ENCODE measurements at regions not wholly inside any gene's neighbourhood (a gene's known extent, or its start where the extent isn't known, plus 50 kb on each side); places are given as distances from the start of the nearest gene placed in this dataset.

DNA sequence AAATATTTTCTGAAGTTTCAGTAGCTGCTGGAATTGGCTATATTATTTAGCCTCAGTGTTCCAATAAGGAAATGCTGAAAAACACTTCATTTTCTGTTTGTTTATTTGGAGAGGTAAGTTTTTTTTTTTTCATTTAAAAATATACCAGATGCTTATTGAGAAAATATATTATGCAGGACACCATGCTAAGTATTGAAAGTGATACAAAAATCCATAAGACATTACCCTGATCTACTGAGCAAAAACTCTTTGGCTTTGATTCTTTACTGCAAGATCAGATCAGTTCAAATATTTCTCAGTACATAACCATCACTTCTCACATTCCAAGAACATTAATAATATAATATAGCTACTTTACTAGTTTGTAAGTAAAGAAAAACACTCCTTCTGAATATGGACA is 123.4 kb upstream of the PACRGL start:
- no peak for DNase-seq (ENCODE audit: low read depth, low spot score)
- no peaks in the 10 kb centered on the region for H3K36me3 Mint-ChIP-seq (ENCODE audit: low read depth)
- H3K4me1 Mint-ChIP-seq = peaks cover 22% of the 10 kb centered on the region
- TF ChIP-seq, protein P1, sequence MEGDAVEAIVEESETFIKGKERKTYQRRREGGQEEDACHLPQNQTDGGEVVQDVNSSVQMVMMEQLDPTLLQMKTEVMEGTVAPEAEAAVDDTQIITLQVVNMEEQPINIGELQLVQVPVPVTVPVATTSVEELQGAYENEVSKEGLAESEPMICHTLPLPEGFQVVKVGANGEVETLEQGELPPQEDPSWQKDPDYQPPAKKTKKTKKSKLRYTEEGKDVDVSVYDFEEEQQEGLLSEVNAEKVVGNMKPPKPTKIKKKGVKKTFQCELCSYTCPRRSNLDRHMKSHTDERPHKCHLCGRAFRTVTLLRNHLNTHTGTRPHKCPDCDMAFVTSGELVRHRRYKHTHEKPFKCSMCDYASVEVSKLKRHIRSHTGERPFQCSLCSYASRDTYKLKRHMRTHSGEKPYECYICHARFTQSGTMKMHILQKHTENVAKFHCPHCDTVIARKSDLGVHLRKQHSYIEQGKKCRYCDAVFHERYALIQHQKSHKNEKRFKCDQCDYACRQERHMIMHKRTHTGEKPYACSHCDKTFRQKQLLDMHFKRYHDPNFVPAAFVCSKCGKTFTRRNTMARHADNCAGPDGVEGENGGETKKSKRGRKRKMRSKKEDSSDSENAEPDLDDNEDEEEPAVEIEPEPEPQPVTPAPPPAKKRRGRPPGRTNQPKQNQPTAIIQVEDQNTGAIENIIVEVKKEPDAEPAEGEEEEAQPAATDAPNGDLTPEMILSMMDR (conservative IDR thresholded peaks at IDR 0.05) = no peak
- H3K4me3 Mint-ChIP-seq = no peak overlapping the region
- no peaks in the 10 kb centered on the region for H3K9me3 Mint-ChIP-seq
- H3K27me3 Mint-ChIP-seq (ENCODE audit: low read depth) = no peaks in the 10 kb centered on the region
- H3K27ac Mint-ChIP-seq (ENCODE audit: unreplicated experiment) = no peak overlapping the region

DNA sequence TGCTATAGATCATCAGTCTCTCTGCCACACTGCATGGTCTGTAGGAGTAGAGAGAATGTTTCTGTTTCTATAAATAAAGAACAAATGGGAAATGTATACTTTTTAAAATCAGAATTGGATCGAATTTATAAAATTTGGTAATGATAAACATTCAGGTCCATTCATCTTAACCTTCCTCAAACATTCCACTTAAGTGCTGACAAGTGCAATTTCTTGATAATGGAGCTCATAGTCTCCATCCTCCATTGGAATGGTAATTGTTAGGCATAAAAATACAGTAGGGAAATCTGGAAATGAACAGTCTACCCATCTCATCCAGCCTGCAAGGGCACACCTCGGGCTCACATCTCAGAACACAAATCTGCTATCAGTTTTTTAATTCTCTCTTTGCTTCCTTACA is 122.6 kb upstream of the PACRGL start:
- H3K27ac Mint-ChIP-seq (ENCODE audit: unreplicated experiment) = no peak overlapping the region
- DNase-seq (ENCODE audit: low read depth, low spot score) = no peak
- H3K27me3 Mint-ChIP-seq (ENCODE audit: low read depth) = no peaks in the 10 kb centered on the region
- no peaks in the 10 kb centered on the region for H3K9me3 Mint-ChIP-seq
- no peak overlapping the region for H3K4me3 Mint-ChIP-seq
- no peaks in the 10 kb centered on the region for H3K36me3 Mint-ChIP-seq (ENCODE audit: low read depth)
- H3K4me1 Mint-ChIP-seq = peaks cover 18% of the 10 kb centered on the region
- TF ChIP-seq, protein P1 (conservative IDR thresholded peaks at IDR 0.05) = no peak

DNA sequence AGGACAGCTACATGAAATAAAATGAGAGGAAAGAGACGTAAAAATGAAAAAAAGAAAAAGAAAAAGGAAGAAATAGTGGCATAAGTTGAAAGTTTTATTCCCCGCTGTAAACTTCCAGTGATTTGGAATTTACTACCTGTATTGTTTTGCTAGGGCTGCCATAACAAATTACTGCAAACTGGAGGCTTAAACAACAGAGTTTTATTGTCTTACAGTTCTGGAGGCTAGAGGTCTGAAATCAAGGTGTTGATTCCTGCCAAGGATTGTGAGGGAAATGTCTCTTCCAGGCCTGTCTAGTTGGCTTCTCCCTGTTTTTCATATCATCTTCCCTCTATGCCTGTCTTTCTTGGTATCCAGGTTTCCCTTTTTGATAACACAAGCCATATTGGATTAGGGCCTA is 119.4 kb upstream of the PACRGL start:
- Mint-ChIP-seq H3K4me3 (no peak overlapping the region), H3K27me3 (ENCODE audit: low read depth) (no peaks in the 10 kb centered on the region), H3K4me1 (no peaks in the 10 kb centered on the region), H3K27ac (ENCODE audit: unreplicated experiment) (no peak overlapping the region), H3K36me3 (ENCODE audit: low read depth) (no peaks in the 10 kb centered on the region), H3K9me3 (no peaks in the 10 kb centered on the region)
- TF ChIP-seq, protein P1 (conservative IDR thresholded peaks at IDR 0.05) = no peak
- no peak for DNase-seq (ENCODE audit: low read depth, low spot score)

DNA sequence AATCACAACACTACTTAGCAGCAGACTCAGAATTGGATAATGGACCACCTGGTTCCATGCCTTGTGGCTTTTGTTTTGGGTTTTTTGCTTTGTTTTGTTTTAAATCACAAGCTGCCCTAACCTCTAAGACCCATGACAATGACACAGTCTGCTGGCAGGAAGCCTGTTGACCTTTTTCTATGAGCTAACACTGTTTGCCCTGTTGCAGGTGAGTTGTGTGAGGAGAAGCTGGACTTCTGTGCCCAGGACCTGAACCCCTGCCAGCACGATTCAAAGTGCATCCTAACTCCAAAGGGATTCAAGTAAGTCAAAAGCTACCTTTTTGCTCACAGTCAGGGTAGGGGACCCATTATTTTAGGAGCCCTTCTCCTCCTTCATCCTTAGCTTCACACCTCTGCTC is 110.8 kb upstream of the PACRGL start:
- Mint-ChIP-seq H3K27ac (ENCODE audit: unreplicated experiment) (no peak overlapping the region), H3K4me3 (no peak overlapping the region), H3K4me1 (peaks cover 7% of the 10 kb centered on the region), H3K27me3 (ENCODE audit: low read depth) (no peaks in the 10 kb centered on the region), H3K9me3 (no peaks in the 10 kb centered on the region), H3K36me3 (ENCODE audit: low read depth) (no peaks in the 10 kb centered on the region)
- TF ChIP-seq, protein P1 (conservative IDR thresholded peaks at IDR 0.05) = no peak
- no peak for DNase-seq (ENCODE audit: low read depth, low spot score)

DNA sequence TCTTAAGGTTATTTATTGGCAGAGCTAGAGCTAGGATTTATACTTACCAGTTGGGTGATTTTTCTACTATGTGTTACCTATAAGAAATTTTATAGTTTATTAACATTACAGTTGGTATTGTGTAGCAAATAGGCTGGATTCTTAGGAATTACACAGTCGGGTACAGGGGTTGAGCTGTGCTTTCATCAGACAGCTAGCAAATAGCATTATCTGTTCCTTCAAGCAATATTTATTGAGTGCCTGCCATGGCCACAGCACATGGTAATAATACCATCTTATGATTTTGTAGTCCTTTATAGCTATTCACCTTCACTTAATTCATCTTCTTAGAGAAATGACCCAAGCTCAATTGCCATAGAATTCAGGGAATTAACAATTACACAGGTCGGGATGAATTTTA is 109.4 kb upstream of the PACRGL start:
- H3K4me3 Mint-ChIP-seq = no peak overlapping the region
- H3K27ac Mint-ChIP-seq (ENCODE audit: unreplicated experiment) = no peak overlapping the region
- TF ChIP-seq, protein P1 (conservative IDR thresholded peaks at IDR 0.05) = no peak
- DNase-seq (ENCODE audit: low read depth, low spot score) = no peak
- no peaks in the 10 kb centered on the region for H3K27me3 Mint-ChIP-seq (ENCODE audit: low read depth)
- peaks cover 7% of the 10 kb centered on the region for H3K4me1 Mint-ChIP-seq
- no peaks in the 10 kb centered on the region for H3K9me3 Mint-ChIP-seq
- no peaks in the 10 kb centered on the region for H3K36me3 Mint-ChIP-seq (ENCODE audit: low read depth)

DNA sequence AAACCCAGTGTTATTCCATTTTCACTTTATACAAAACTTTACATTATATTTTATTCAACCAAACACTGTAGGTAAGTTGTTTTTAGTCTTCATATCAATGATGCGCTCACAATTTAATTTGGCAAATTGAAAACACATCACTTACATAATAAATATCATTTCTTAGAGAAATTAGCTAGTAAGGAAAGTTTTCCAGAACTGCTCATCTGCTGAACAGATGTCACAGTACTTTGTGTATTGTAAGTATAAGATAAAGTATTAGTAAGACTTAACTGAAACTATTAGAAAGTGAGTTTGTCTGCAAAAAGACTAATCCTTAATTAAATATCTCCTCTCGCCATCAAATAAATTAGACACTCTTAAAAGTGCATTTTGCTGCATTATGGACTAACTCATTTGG is 108.7 kb upstream of the PACRGL start:
- Mint-ChIP-seq H3K9me3 (no peaks in the 10 kb centered on the region), H3K4me1 (peaks cover 7% of the 10 kb centered on the region)
- TF ChIP-seq, protein P1 (conservative IDR thresholded peaks at IDR 0.05) = no peak

More for the DNA sequence above, 108.7 kb upstream of the PACRGL start:
- no peak for DNase-seq (ENCODE audit: low read depth, low spot score)
- no peaks in the 10 kb centered on the region for H3K27me3 Mint-ChIP-seq (ENCODE audit: low read depth)
- no peak overlapping the region for H3K4me3 Mint-ChIP-seq
- H3K27ac Mint-ChIP-seq (ENCODE audit: unreplicated experiment) = no peak overlapping the region
- no peaks in the 10 kb centered on the region for H3K36me3 Mint-ChIP-seq (ENCODE audit: low read depth)

Data from neural crest cell (in vitro differentiated cells).